Stimulated activated naive B cell treated with anti-CD40 and anti-IgM and Interleukin-4, amounts not matched to agents 10 μg/mL and 1 μg/mL and 100 μg/mL, for 72 hours (primary cell): ENCODE measurements at regions not wholly inside any gene's neighbourhood (a gene's known extent, or its start where the extent isn't known, plus 50 kb on each side); places are given as distances from the start of the nearest gene placed in this dataset.

Experiments
- ATAC-seq, 2 donors: fragments of 150-1000 bp; cut with Tn5 transposase; replicated peaks; 2 replicates each; pipeline ENCODE4 v1.10.0; 2021; ENCODE audit warnings: moderate library complexity in 1 of 2
- DNase-seq: peaks from one replicate; pipeline ENCODE4 v3.0.0; 2021
- H3K27ac Mint-ChIP-seq: one replicate; pipeline ENCODE4 v1.8.0; 2022; ENCODE audit warnings: mild to moderate bottlenecking, mixed read lengths
- H3K27me3 Mint-ChIP-seq, 2 donors: one replicate each; pipeline ENCODE4 v1.8.0; 2022; ENCODE audit warnings: mixed read lengths in 2 of 2
- H3K36me3 Mint-ChIP-seq, 2 donors: one replicate each; pipeline ENCODE4 v1.8.0; 2022; ENCODE audit warnings: mixed read lengths in 2 of 2, mild to moderate bottlenecking in 1 of 2
- H3K4me1 Mint-ChIP-seq, 2 donors: one replicate each; pipeline ENCODE4 v1.8.0; 2022; ENCODE audit warnings: mixed read lengths in 2 of 2, mild to moderate bottlenecking in 1 of 2
- H3K4me3 Mint-ChIP-seq, 2 donors: one replicate each; pipeline ENCODE4 v1.8.0; 2022; ENCODE audit warnings: mild to moderate bottlenecking in 2 of 2, mixed read lengths in 2 of 2, moderate library complexity in 1 of 2
- H3K9me3 Mint-ChIP-seq, 2 donors: one replicate each; pipeline ENCODE4 v1.8.0; 2022; ENCODE audit warnings: mixed read lengths in 2 of 2, mild to moderate bottlenecking in 1 of 2

DNA sequence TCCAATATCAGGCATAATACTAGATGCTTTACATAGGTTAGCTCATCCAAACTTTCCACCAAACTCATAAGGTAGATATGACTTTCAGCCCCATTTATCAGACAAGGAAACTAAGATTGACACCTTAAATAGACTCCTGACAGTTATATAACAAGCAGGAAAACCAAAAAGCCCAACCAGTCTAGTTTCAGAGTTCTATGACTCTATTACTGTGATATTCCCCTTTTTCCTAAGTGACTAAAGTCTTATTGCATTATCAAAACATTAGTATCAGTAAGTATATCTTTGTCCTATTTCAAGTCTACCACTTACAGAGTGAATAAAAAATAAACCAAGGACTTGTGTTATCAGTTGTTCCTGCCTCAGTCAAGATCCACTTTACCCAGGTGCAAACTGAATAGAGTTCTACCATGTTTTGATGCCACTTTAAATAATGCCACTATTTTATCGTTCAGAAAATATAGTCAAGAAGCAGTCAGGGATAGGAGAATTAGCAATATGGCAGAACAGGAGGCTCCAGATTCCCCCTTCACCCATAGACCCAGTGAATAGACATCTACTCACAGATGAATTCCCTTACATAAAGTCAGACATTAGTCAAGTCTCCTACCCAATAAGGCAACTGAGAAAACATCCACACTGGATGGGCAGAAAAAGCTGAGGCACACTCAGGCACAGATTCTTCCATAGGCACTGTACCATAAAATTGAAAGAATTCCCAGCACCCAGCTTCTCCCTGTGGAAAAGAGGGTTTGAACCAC lies 74.1 kb downstream of the CRPPA start:
- Mint-ChIP-seq H3K9me3 (peaks cover 23 to 25% of the 10 kb centered on the region in 2 donors), H3K4me3 (no peak overlapping the region), H3K27me3 (no peaks in the 10 kb centered on the region)

DNA sequence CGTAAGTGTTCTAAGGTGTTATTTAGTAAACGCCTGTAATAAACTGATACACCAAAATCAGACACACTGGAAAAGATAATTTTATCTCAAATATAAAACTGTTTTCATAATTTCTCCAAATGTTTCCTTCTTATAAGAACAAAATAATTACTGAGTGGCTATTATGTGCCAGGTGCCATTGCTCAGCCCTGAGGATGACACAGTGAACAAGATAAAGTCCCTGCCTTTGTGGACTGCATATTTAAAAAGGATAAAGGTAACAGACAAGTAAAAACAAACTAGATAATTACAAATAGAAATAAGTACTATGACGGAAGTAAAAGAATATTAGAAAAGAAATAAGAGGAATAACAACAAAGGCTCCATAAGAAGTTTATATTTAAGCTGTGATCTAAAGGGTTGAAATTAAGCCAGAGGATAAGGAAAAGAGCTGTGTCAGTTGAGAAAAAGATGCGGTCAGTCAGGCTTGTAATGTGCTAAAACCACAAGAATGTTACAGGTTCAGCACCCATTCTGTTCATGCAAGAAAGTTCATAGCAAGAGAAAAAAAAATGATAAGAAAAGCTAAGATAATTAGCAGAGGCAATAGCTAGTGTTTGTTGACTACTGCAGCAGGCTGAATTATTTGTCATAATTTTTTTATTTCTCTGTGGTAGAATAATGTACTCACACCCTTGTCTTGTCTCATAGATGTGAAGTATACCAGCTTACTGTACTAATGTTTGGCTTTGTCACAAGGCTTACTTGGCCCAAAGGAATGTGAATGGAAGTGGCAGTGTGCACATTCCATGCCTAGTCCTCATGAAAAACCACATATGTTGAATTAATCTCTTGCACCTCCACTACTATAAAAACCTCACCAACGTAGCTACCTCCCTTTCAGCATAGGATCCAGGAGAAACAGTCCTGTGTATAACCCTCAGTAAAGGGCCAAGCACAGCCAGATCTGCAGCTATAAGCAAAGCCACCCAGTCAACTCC lies 75.1 kb downstream of the CRPPA start:
- no peak overlapping the region for H3K4me3 Mint-ChIP-seq
- peaks cover 9 to 10% of the 10 kb centered on the region in 2 donors for H3K36me3 Mint-ChIP-seq
- no peak overlapping the region for H3K27ac Mint-ChIP-seq
- ATAC-seq (no peak), DNase-seq (no peak)
- H3K27me3 Mint-ChIP-seq = no peaks in the 10 kb centered on the region
- H3K9me3 Mint-ChIP-seq = peaks cover 20 to 23% of the 10 kb centered on the region in 2 donors
- H3K4me1 Mint-ChIP-seq = no peaks in the 10 kb centered on the region

More for the DNA sequence above, 74.1 kb downstream of the CRPPA start:
- H3K36me3 Mint-ChIP-seq = peaks cover 9 to 10% of the 10 kb centered on the region in 2 donors
- ATAC-seq (no peak), DNase-seq (no peak)
- H3K4me1 Mint-ChIP-seq = no peaks in the 10 kb centered on the region
- H3K27ac Mint-ChIP-seq = no peak overlapping the region

DNA sequence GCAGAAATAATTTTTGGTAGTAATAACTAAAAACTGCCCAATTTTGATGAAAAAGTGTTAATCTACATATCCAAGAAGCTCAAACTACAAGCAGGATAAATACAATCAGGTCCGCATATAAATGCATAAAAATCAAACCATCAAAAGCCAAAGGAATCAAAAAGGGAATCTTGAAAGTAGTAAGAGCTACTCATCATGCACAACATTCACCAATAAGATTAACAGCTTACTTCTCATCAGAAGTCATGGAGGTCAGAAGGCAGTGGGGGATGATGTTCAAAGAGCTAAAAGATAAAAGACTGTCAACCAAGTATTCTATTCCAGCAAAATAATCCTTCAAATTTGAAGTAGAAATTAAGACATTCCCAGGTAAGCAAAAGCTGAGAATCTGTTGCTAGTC lies 76.4 kb downstream of the CRPPA start:
- DNase-seq (no peak), ATAC-seq (no peak)
- no peak overlapping the region for H3K4me3 Mint-ChIP-seq
- H3K27ac Mint-ChIP-seq = no peak overlapping the region
- H3K9me3 Mint-ChIP-seq = peaks cover 17 to 19% of the 10 kb centered on the region in 2 donors
- H3K36me3 Mint-ChIP-seq = peaks cover 9 to 10% of the 10 kb centered on the region in 2 donors
- H3K27me3 Mint-ChIP-seq = no peaks in the 10 kb centered on the region
- H3K4me1 Mint-ChIP-seq = no peaks in the 10 kb centered on the region

DNA sequence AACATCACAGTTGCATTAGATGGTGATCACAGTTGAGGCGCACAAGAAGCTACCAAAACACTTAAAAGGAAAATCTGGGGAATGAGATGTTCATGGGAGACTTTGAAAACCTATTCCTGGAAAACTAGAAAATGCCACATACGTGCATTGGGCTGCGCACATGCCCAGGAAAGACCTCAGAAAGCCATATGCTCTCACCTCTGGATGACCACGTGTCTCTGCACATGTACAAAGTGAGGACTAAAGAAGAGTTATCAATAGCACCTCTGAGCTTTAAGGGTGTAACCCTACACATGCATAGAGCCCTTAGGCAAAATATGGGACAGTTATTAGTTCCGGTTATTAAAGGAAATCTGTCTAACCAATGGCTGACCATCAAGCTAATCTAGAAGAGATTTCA lies 77.7 kb downstream of the CRPPA start:
- Mint-ChIP-seq H3K9me3 (peaks cover 8 to 9% of the 10 kb centered on the region in 2 donors), H3K27ac (no peak overlapping the region), H3K27me3 (no peaks in the 10 kb centered on the region), H3K4me1 (no peaks in the 10 kb centered on the region), H3K36me3 (peaks cover 4% of the 10 kb centered on the region in 2 donors), H3K4me3 (no peak overlapping the region)
- no peak for ATAC-seq
- no peak for DNase-seq

DNA sequence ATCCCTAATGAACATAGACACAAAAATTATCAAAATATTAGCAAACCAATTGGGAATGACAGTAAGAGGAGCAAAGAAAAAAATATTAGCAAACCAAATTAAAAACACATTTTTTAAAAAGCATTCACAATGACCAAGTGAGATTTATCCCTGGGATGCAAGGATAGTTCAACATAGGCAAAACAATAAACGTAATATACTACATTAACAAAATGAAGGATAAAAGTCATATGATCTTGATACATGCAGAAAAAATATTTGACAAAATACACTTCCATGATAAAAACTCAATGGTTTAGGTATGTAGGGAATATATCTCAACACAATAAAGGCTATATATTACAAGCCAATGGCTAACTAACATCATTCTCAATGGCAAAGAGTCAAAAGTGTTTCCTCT lies 83.3 kb downstream of the CRPPA start:
- no peaks in the 10 kb centered on the region for H3K4me1 Mint-ChIP-seq
- H3K4me3 Mint-ChIP-seq = no peak overlapping the region
- H3K27me3 Mint-ChIP-seq = no peaks in the 10 kb centered on the region
- no peak overlapping the region for H3K27ac Mint-ChIP-seq
- H3K36me3 Mint-ChIP-seq = peaks cover 0 to 6% of the 10 kb centered on the region in 2 donors
- no peak for DNase-seq
- ATAC-seq = no peak
- H3K9me3 Mint-ChIP-seq = peaks cover 11 to 12% of the 10 kb centered on the region in 2 donors

DNA sequence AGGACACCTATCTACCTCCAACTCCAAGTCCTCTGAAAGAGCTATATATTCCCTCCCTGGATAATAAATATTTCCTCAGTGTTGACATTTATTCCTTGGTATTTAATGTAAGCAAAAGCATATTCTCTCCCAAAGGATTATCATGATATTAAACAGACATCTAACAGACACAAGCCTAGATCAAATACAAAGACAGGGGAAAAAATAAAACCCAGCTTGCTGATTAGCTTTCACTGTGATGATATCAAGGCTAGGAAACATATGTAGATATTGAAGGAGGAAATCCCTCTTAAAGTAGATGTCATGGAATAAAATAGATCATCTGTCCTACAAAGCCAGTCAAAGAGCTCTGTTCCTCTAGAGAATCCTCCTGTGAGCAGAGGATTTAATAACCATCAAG lies 95.2 kb downstream of the CRPPA start:
- ATAC-seq (no peak), DNase-seq (no peak)
- no peak overlapping the region for H3K27ac Mint-ChIP-seq
- no peaks in the 10 kb centered on the region for H3K4me1 Mint-ChIP-seq
- no peaks in the 10 kb centered on the region for H3K36me3 Mint-ChIP-seq
- H3K9me3 Mint-ChIP-seq = peaks cover 0 to 3% of the 10 kb centered on the region in 2 donors
- H3K27me3 Mint-ChIP-seq = no peaks in the 10 kb centered on the region
- no peak overlapping the region for H3K4me3 Mint-ChIP-seq

DNA sequence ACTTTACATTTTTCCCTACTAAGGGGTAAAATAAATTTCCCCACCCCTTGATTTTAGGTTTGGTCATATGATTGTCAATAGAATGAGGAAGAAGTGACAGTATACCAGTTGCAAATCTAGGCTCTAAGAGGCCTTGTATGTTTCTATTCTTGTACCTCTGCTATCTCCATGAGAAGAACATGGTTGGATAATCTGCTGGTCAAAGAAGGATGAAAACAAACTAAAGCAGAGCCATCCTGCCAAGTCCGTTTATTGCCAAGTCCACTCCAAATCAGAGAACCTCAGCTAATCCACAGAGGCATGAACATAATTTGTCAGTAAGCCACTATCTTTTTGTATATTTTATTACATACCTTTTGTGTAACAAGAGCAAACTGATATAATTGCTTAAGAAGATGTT lies 98.0 kb downstream of the CRPPA start:
- Mint-ChIP-seq H3K9me3 (peaks cover 0 to 3% of the 10 kb centered on the region in 2 donors), H3K36me3 (no peaks in the 10 kb centered on the region), H3K4me3 (no peak overlapping the region)

DNA sequence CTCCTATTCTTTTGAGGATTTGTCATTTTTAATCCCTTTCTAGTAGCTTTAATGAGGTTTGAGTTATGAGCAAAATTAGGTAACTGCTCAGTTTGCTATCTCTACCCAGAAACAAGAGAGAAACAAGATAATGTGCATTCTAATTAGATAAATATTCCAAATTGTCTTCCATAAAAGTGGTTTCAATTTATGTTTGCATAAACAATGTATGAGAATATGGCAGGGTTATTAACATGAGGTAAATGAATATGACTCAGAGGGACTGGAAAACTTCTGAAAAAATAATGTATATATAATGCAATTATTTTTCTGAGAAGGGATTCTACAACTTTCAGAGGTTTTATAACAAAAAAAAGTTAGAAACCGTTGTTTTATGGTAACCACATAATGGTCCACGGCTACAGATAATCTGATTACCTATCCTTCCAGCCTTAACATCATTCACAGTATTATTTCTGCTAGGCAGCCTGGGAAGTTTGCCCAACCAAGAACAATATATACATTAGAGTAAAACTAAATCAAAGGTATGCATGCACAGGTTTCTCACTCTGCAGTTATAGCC lies 101.2 kb downstream of the CRPPA start:
- Mint-ChIP-seq H3K27ac (no peak overlapping the region), H3K9me3 (peaks cover 0 to 3% of the 10 kb centered on the region in 2 donors), H3K4me1 (no peaks in the 10 kb centered on the region), H3K36me3 (no peaks in the 10 kb centered on the region), H3K4me3 (no peak overlapping the region), H3K27me3 (no peaks in the 10 kb centered on the region)
- no peak for DNase-seq
- no peak for ATAC-seq

More for the DNA sequence above, 98.0 kb downstream of the CRPPA start:
- DNase-seq (no peak), ATAC-seq (no peak)
- H3K27ac Mint-ChIP-seq = no peak overlapping the region
- no peaks in the 10 kb centered on the region for H3K4me1 Mint-ChIP-seq
- H3K27me3 Mint-ChIP-seq = no peaks in the 10 kb centered on the region

DNA sequence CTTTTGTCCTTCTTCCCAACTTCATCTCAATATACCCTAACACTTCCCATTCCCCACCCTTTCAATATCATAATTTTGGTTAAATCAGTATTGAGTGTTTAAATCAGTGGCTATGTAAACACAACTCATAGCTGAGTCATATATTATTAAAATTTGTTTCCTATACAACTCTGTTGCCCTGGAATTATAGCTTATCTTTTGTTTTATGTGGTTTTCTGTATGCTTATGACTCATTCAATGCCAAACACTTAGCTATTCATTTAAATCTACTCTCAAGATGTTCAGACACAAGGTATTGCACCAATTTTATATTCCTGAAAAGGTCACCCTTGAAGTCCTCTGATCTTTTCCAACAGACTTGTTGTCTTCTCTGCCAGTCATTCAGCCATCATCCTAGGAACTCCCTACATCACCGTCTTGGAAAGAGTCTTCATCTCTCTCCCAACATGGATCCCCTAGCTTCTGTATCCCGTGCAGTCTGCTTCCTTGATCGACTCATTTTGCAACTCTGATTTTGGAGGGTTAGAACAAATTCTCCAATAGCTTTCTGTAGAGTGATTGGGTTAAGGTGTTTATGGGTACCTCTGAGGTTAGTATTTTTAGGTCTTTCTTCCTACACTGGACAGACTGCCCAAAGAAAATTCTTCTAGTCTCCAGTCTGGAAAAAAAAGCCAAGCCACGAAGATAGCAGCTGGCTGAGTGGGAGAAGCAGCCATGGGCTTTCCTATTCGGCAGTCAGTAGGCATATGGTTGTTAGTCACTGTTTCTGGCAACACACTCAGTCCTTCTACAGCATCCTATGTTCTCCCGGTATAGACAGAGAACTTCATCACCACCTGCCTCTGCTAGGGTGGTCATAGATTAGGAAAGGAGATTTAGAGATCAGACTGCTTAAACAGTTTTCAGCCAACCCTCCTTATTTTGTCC lies 102.1 kb downstream of the CRPPA start:
- ATAC-seq (no peak), DNase-seq (no peak)
- H3K9me3 Mint-ChIP-seq = no peaks in the 10 kb centered on the region
- no peak overlapping the region for H3K27ac Mint-ChIP-seq
- no peaks in the 10 kb centered on the region for H3K27me3 Mint-ChIP-seq
- no peaks in the 10 kb centered on the region for H3K4me1 Mint-ChIP-seq
- no peaks in the 10 kb centered on the region for H3K36me3 Mint-ChIP-seq
- H3K4me3 Mint-ChIP-seq = no peak overlapping the region

DNA sequence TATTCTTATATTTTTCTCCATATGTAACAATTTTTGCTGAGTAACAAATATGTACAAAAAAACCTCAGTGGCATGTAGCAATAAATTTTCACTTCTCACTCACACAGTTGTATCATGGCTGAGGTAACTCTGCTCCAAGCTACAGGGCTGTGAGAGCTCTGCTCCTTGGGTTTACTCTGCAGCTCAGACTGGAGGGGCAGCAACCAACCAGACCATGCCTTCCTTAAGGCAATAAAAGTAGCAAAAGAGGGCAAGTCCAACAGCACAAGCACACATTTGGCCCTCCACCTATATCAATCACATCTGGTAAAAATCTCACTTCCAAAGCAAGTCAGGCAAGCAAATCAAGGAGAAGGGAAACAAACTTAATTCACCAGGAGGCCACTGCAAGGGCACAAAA lies 102.9 kb downstream of the CRPPA start:
- no peak for DNase-seq
- Mint-ChIP-seq H3K36me3 (no peaks in the 10 kb centered on the region), H3K9me3 (no peaks in the 10 kb centered on the region), H3K27me3 (no peaks in the 10 kb centered on the region), H3K27ac (no peak overlapping the region), H3K4me3 (no peak overlapping the region), H3K4me1 (no peaks in the 10 kb centered on the region)
- no peak for ATAC-seq

DNA sequence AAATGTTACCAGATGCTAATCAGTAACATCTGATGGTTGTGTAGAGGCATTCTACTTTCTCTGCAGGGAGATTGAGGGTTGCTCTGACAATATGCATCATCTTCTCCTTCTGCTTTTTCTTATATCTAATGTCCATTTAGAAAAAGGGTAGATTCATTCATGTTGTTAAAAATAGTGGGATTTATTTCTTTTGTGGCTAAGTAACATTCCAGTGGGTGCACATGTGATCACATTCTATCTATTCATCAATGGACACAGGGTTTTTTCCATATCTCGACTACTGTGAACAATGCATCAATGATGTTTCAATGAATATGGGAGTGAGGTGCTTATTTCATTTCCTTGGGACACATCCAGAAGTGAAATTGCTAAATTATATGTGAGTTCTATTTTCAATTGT lies 103.9 kb downstream of the CRPPA start:
- H3K9me3 Mint-ChIP-seq = no peaks in the 10 kb centered on the region
- H3K4me1 Mint-ChIP-seq = no peaks in the 10 kb centered on the region
- H3K36me3 Mint-ChIP-seq = no peaks in the 10 kb centered on the region
- H3K27ac Mint-ChIP-seq = no peak overlapping the region
- DNase-seq (no peak), ATAC-seq (no peak)
- no peak overlapping the region for H3K4me3 Mint-ChIP-seq
- no peaks in the 10 kb centered on the region for H3K27me3 Mint-ChIP-seq

DNA sequence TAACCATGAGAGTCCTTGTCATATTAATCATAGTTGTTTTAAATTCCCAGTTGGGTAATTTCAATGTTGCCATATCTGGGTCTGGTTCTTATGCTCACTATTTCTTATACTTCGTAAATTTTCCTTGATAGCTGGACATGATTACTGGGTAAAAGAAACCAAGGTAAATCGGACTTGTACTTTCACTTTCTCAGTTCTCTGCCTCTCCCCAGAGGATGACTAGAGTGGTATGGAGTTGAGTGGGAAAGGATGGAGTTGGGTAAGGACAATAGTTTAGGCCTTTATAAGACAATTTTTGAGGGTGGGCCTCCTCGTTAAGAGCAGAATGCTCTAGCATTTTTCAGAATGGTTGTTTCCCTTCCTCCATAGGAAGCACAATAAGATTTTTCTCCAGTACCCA lies 106.1 kb downstream of the CRPPA start:
- no peaks in the 10 kb centered on the region for H3K36me3 Mint-ChIP-seq
- H3K4me3 Mint-ChIP-seq = no peak overlapping the region
- no peak for ATAC-seq
- H3K27ac Mint-ChIP-seq = no peak overlapping the region
- no peaks in the 10 kb centered on the region for H3K27me3 Mint-ChIP-seq
- H3K4me1 Mint-ChIP-seq = no peaks in the 10 kb centered on the region
- no peak for DNase-seq
- H3K9me3 Mint-ChIP-seq = no peaks in the 10 kb centered on the region

DNA sequence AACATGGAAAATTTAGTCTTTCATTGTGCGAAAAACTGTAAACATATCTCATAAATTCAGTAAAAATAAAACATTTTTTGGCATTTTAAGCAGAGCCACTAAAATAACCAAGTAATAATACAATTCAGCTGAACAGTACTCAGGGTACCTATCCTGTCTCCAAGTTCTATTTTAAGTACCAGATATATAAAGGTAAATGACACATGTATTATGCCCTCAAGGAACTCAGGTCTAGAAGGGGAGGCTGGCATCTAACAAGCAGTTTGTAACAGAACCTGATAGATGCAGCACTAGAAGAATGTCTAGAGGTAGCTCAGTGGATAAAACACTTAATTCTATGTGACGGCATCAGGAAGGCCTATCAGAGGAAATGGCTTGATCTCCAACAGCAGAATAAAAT lies 112.2 kb downstream of the CRPPA start:
- no peaks in the 10 kb centered on the region for H3K36me3 Mint-ChIP-seq
- peaks cover 0 to 2% of the 10 kb centered on the region in 2 donors for H3K9me3 Mint-ChIP-seq
- no peak for ATAC-seq
- no peaks in the 10 kb centered on the region for H3K4me1 Mint-ChIP-seq
- no peak overlapping the region for H3K4me3 Mint-ChIP-seq
- H3K27me3 Mint-ChIP-seq = no peaks in the 10 kb centered on the region
- H3K27ac Mint-ChIP-seq = no peak overlapping the region
- no peak for DNase-seq

DNA sequence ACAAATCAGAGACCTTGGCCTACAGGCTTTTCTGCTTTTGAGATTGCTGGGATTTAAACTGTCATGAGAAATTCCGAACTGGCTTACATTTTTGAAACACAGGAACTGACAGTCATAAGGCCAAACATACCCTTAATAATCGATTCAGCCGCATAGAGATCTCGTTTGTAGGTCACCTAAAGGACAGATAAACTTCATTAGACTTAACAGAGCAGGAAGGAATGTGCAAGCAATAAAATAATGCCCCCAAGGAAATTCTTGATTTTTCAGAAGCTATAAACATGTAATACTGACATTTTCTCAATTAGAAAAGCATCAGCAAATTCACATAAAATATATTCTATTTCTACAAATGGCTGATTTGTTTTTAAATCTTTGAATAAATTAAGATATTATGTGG lies 120.0 kb downstream of the CRPPA start:
- Mint-ChIP-seq H3K9me3 (no peaks in the 10 kb centered on the region), H3K27me3 (no peaks in the 10 kb centered on the region), H3K4me1 (no peaks in the 10 kb centered on the region), H3K27ac (no peak overlapping the region), H3K36me3 (no peaks in the 10 kb centered on the region), H3K4me3 (no peak overlapping the region)
- DNase-seq (no peak), ATAC-seq (no peak)
